Left renal cortex interstitium (tissue), 4 donors: ENCODE measurements at regions not wholly inside any gene's neighbourhood (a gene's known extent, or its start where the extent isn't known, plus 50 kb on each side); places are given as distances from the start of the nearest gene placed in this dataset.

Experiments
- DNase-seq, 4 donors: peaks; one replicate each; pipeline ENCODE4 v3.0.0-alpha.2; 2013; ENCODE audit warnings: low read depth in 4 of 4, low spot score in 2 of 4, missing footprints in 1 of 4

GRCh38 chr2:192886636-192887035 is 691.9 kb upstream of the TMEFF2 start:
- no peak for DNase-seq

DNA sequence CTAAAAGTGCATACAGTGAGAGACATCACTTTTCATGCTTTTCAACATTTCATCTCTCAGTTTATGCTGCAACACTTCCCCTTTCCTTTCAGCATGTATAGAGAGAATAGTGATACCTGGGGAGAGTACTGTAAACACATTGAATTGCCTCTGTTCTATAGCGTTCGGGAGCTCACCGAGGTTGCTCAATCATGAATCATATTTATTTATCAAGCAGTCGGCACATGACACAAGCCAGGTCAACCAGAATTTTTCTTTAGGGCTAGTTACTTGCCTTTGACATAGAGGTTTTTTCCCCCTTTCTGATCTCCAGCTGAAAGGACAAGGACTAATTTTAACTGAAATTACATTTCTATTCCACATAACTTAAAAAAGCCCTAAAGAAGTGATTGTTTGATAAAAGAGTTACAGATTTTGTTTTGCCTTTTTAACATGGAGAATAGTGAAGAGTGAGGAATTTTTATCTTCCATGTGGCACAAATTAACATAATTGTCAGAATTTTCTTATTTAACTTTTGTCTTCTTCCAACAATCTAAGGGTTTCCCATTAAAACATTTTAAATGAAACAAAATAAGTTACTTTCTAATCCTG is 690.9 kb upstream of the TMEFF2 start:
- DNase-seq, result no peak

DNA sequence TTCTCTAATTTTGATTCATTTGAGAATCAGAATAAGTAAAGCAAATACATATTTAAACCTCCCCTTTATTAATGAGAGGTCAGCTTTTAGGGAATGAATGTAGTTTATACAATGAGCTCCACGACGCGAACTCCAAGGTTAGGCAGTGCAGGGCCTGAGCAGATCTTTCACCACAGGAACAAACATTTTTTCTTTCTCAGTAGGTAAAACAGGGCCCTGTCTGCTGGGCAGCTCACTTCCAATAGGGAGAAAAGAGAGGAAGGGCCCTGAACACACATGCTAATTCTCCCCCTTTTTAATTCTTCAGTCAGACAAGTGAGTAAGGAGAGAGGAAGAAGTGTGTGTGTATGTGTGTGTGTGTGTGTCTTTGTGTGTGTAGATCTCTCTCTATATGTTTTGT is 682.4 kb upstream of the TMEFF2 start:
- DNase-seq, result no peak

- no peak for DNase-seq
These were observed 682.0 kb upstream of the TMEFF2 start for GRCh38 chr2:192876698-192877097.

- no peak for DNase-seq
These were observed 660.0 kb upstream of the TMEFF2 start for GRCh38 chr2:192854706-192855105.

GRCh38 chr2:192854031-192854430 is 659.3 kb upstream of the TMEFF2 start:
- DNase-seq, result no peak

- no peak for DNase-seq
These were observed 634.2 kb upstream of the TMEFF2 start for GRCh38 chr2:192828947-192829346.

- DNase-seq, result no peak
These were observed 633.4 kb upstream of the TMEFF2 start for GRCh38 chr2:192828175-192828574.

- DNase-seq, result no peak
These were observed 633.0 kb upstream of the TMEFF2 start for GRCh38 chr2:192827735-192828134.

- no peak for DNase-seq
These were observed 619.6 kb upstream of the TMEFF2 start for GRCh38 chr2:192814376-192814775.

- no peak for DNase-seq
These were observed 618.6 kb upstream of the TMEFF2 start for GRCh38 chr2:192813341-192813740.

- DNase-seq, result no peak
These were observed 614.4 kb upstream of the TMEFF2 start for GRCh38 chr2:192809173-192809572.

GRCh38 chr2:192783643-192784042 is 588.9 kb upstream of the TMEFF2 start:
- no peak for DNase-seq

- DNase-seq, result no peak
These were observed 580.9 kb upstream of the TMEFF2 start for GRCh38 chr2:192775459-192776262.

- DNase-seq, result no peak
These were observed 580.3 kb upstream of the TMEFF2 start for GRCh38 chr2:192775011-192775410.

DNA sequence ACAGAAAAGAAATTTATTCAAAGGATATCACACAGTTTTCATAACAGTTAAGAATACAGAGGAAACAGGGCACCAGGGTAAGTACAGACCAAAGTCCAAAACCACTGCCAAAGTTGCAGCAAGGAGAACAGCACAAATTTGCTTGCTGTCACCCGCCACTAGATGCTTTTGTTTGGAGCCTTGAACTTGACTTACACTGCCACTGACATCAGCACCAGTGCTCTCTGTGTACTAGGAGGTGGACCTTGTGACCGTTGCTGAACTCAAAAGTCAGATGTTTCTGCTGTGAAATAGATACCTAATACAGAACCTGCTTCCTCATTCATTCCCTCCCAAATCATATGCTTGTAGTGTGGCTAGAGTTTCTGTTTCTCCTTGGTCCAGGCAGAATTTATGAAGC is 578.3 kb upstream of the TMEFF2 start:
- DNase-seq, result no peak

DNA sequence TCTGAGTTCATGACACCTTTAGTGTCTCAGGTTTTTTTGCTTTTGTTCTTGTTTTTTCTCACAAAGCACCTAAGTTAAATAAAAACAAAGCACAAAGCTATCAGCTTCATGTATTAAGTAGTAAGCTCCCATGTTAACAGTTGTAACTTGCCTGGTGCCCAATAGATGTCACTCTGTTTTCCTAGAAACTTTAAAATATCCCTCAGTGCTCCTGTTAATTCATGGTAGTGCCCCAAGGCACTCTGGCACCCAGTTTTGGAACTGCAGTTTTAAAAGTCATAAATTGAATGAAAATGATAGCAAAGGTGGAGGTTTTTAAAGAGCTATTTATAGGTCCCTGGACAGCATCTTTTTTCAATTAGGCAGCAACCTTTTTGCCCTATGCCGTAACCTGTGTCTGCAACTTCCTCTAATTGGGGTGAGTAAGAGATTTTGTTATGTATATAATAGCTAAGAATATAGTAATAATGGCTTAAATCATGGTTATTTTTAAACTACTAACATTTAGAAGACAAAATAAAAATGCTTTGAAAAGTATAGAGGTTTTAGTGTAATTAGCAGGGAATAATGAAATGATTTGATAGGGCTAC is 555.0 kb upstream of the TMEFF2 start:
- DNase-seq, result no peak

DNA sequence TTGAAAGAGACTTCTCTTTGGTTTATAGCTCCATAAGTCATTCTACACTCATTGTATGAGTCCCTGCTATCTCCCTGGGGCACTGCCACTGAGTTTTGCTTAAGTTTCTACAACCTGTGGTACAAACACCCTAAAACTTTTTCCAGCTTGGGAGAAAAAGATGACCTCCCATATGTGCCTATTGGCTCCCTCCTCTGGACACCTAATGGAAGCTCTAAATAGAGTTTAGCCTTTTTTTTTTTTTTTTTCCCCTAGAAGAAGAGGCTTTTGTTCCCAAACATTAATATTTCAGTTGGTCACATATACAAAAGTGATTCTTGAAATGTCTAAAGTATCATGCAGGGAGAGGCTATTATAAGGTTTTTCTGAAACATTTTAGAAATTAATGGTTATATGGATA is 547.2 kb upstream of the TMEFF2 start:
- DNase-seq, result no peak

DNA sequence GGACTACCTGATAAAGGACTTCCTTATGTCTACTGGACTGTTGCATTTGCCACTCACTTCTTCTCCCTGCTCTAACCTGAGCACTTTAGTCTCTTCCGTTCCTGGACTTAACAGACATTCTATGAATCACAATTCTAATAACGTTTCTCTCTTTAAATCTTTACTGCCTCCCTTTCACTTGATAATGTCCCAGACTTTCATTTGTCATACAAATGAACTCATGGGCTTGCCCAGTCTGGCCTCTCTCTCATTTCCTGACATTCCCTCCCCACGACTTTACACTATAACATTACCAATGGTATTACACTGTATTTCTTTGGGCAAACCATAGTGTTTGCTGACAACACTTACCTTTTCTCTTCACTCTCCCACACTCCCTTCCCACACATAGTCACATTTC is 540.7 kb upstream of the TMEFF2 start:
- DNase-seq, result no peak

DNA sequence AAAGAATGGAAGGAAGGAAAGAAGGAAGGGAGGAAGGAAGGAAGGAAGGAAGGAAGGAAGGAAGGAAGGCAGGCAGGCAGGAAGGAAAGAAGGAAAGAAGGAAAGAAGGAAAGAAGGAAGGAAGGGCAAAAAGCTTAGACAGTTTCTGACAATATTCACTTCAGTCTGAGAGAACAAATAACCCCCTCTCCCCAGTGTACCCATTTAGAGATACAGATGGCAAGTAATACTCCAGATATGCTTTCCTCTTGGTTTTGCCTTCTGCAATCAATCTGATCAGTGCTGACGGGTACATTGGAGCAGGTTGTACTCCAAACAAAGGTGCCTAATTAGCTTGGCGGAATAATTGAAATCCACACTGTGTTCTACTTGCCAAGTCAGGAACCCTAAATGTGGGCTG is 534.6 kb upstream of the TMEFF2 start:
- DNase-seq, result no peak

DNA sequence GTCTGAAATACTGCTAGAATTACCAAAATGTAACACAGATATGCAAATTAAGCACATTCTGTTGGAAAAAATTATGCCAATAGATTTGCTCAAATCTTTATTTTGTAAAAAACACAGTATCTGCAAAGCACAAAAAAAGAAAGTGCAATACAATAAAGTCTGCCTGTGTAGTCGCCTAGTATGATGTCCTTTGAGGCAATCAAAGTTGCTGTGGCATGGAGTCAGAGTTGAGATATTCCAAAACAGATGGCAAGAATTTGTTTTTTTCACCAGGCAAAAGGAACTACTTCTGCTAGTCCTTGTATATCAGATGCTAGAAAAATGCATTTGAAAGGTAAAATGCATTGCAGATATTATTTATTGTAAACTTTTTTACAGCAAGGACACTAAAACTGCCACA is 531.3 kb upstream of the TMEFF2 start:
- DNase-seq, result no peak

GRCh38 chr2:192719629-192720028 is 524.9 kb upstream of the TMEFF2 start:
- DNase-seq, result no peak
